Loucy (cell line): ENCODE measurements at regions not wholly inside any gene's neighbourhood (a gene's known extent, or its start where the extent isn't known, plus 50 kb on each side); places are given as distances from the start of the nearest gene placed in this dataset.

ENCODE experiments used
- H2AFZ ChIP-seq: fragments of 200-600 bp; sonication (generic); 2 replicates; pipeline ENCODE4 v1.6.0; 2016; ENCODE audit warnings: antibody characterized with exemption, mild to moderate bottlenecking, low read length, moderate library complexity
- H3F3A ChIP-seq: fragments of 200-600 bp; 2 replicates; pipeline ENCODE4 v1.6.0; 2016; ENCODE audit warnings: antibody characterized with exemption, low read depth, mild to moderate bottlenecking
- H3K27me3 ChIP-seq: fragments of 200-600 bp; sonication (generic); 2 replicates; pipeline ENCODE4 v1.6.1; 2014; ENCODE audit warnings: low read length, mild to moderate bottlenecking; ENCODE audit not compliant: insufficient read depth, poor library complexity, severe bottlenecking
- H3K36me3 ChIP-seq: fragments of 200-600 bp; sonication (generic); 2 replicates; pipeline ENCODE4 v1.6.1; 2016; ENCODE audit warnings: low read length; ENCODE audit not compliant: insufficient read depth
- H3K4me1 ChIP-seq: fragments of 200-600 bp; sonication (generic); 2 replicates; pipeline ENCODE4 v1.5.1; 2014; ENCODE audit warnings: low read length, mild to moderate bottlenecking; ENCODE audit not compliant: insufficient read depth, poor library complexity, severe bottlenecking
- H3K4me2 ChIP-seq: fragments of 200-600 bp; sonication (generic); 2 replicates; pipeline ENCODE4 v1.6.0; 2014; ENCODE audit warnings: antibody characterized with exemption, low read length, low read depth, mild to moderate bottlenecking; ENCODE audit not compliant: poor library complexity, severe bottlenecking
- H3K4me3 ChIP-seq: fragments of 200-600 bp; sonication (generic); 2 replicates; pipeline ENCODE4 v1.5.1; 2014; ENCODE audit warnings: low read length, mild to moderate bottlenecking, mixed read lengths; ENCODE audit not compliant: poor library complexity, severe bottlenecking
- H3K79me2 ChIP-seq: fragments of 200-600 bp; sonication (generic); 2 replicates; pipeline ENCODE4 v1.6.1; 2014; ENCODE audit warnings: low read length; ENCODE audit not compliant: insufficient read depth
- H3K9ac ChIP-seq: fragments of 200-600 bp; sonication (generic); 2 replicates; pipeline ENCODE4 v1.6.0; 2014; ENCODE audit warnings: mild to moderate bottlenecking, low read depth, low read length, moderate library complexity; ENCODE audit not compliant: poor library complexity, severe bottlenecking
- H3K9me2 ChIP-seq: fragments of 200-600 bp; sonication (generic); replicated peaks from 2 replicates; pipeline ENCODE4 v1.6.1; 2016; ENCODE audit warnings: low read depth, low read length, mixed read lengths
- H3K9me3 ChIP-seq: fragments of 200-600 bp; sonication (generic); 2 replicates; pipeline ENCODE4 v1.6.1; 2014; ENCODE audit warnings: mild to moderate bottlenecking, antibody characterized with exemption, low read length, low read depth; ENCODE audit not compliant: insufficient read depth
- H4K20me1 ChIP-seq: fragments of 200-600 bp; sonication (generic); 2 replicates; pipeline ENCODE4 v1.6.0; 2014; ENCODE audit warnings: antibody characterized with exemption, low read length, mild to moderate bottlenecking; ENCODE audit not compliant: insufficient read depth, poor library complexity, severe bottlenecking
- EZH2phosphoT487 ChIP-seq: fragments of 200-600 bp; IDR thresholded peaks from 2 replicates; pipeline ENCODE4 v1.6.1; 2018; ENCODE audit warnings: antibody characterized with exemption, mild to moderate bottlenecking, moderate library complexity, borderline replicate concordance
- TF ChIP-seq, protein P1 (sequence below): fragments of 200-600 bp; sonication (generic); conservative IDR thresholded peaks from 2 replicates; pipeline ENCODE4 v1.5.1; 2014; ENCODE audit warnings: mild to moderate bottlenecking, antibody characterized with exemption, low read length

DNA sequence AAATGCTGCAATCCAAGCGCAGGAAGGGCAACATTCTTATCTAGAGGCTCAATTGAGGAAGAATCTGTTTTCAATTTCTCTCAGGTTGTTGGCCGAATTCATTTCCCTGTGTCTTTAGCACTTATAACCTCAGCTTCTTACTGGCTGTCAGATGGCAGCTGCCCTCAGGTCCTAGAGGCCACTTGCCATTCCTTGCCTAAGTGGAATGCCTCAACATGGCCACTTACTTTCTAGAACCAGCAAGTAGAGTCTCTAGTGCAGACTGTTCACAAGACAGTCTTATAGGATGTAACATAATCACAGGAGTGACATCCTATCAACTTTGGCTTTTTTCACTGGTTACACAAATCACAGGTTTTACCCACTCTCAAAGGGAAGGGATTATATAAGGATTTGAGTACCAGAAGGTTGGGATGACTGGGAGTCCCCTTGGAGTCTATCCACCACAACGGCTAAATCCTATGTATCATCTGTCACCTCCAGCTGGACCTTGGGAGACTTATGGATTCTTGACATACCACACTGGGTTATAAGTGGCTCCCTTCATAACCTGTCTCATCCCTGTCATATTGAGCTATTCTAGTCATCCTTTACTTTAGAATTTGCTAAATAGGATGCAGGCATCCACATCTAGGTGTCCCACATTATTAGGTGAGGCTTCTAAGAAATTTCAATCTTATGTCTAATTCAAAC is 297.9 kb upstream of the CTSO start:
- Histone ChIP-seq H4K20me1 (no peaks in the 10 kb centered on the region), H3K79me2 (no peaks in the 10 kb centered on the region), H3K9ac (no peak overlapping the region), H3K36me3 (no peaks in the 10 kb centered on the region), H2AFZ (no peak overlapping the region), H3K4me3 (no peak overlapping the region), H3K27me3 (no peaks in the 10 kb centered on the region), H3K9me2 (no peaks in the 10 kb centered on the region), H3F3A (no peaks in the 10 kb centered on the region), H3K4me2 (no peak overlapping the region), H3K9me3 (no peaks in the 10 kb centered on the region), H3K4me1 (no peaks in the 10 kb centered on the region)
- no peak for TF ChIP-seq EZH2phosphoT487
- TF ChIP-seq, protein P1, sequence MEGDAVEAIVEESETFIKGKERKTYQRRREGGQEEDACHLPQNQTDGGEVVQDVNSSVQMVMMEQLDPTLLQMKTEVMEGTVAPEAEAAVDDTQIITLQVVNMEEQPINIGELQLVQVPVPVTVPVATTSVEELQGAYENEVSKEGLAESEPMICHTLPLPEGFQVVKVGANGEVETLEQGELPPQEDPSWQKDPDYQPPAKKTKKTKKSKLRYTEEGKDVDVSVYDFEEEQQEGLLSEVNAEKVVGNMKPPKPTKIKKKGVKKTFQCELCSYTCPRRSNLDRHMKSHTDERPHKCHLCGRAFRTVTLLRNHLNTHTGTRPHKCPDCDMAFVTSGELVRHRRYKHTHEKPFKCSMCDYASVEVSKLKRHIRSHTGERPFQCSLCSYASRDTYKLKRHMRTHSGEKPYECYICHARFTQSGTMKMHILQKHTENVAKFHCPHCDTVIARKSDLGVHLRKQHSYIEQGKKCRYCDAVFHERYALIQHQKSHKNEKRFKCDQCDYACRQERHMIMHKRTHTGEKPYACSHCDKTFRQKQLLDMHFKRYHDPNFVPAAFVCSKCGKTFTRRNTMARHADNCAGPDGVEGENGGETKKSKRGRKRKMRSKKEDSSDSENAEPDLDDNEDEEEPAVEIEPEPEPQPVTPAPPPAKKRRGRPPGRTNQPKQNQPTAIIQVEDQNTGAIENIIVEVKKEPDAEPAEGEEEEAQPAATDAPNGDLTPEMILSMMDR: no peak

DNA sequence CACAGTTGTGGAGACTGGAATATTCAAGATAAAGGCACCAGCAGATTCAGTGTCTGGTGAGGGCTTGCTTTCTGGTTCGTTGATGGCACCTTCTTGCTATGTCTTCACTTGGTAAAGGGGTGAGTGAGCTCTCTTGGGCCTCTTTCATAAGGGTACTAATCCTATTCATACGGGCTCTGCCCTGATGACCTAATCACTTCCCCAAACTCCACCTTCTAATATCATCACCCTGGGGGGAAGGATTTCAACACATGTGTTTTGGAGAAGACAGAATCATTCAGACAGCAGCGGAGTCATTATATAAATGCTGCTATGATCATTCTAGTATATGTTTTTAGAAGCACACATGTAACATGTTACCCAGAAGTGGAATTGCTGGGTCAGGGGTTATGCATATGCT is 295.3 kb upstream of the CTSO start:
- no peaks in the 10 kb centered on the region for H3K27me3 ChIP-seq
- H3K9ac ChIP-seq: no peak overlapping the region
- no peaks in the 10 kb centered on the region for H3K4me1 ChIP-seq
- no peaks in the 10 kb centered on the region for H3K9me3 ChIP-seq
- TF ChIP-seq EZH2phosphoT487: no peak
- TF ChIP-seq, protein P1: no peak
- H3K9me2 ChIP-seq: no peaks in the 10 kb centered on the region
- H3K4me2 ChIP-seq: no peak overlapping the region
- no peaks in the 10 kb centered on the region for H3K79me2 ChIP-seq
- H3K36me3 ChIP-seq: no peaks in the 10 kb centered on the region
- no peak overlapping the region for H3K4me3 ChIP-seq
- no peaks in the 10 kb centered on the region for H3F3A ChIP-seq
- no peaks in the 10 kb centered on the region for H4K20me1 ChIP-seq
- no peak overlapping the region for H2AFZ ChIP-seq

DNA sequence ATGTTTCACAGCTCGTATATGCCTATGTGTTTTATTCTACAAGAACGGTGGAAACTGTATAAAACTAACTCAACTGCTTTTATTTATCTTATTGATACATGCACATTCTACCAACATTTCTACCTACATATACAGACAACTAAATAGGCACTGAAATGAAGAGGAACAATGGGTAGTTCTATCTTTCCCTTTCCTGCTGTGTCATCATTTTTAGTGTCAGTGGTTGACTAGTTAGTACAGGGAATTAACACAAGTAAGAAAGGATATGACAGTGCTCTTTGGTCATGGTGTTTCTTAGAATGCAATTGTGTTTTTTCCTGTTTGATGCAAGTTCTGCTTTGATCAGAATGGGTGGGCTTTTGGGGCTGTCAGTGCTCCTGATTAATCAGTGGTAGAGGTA is 293.8 kb upstream of the CTSO start:
- no peaks in the 10 kb centered on the region for H3K27me3 ChIP-seq
- no peaks in the 10 kb centered on the region for H3K4me1 ChIP-seq
- no peak overlapping the region for H3K4me3 ChIP-seq
- H3F3A ChIP-seq: no peaks in the 10 kb centered on the region
- H3K9me2 ChIP-seq: no peaks in the 10 kb centered on the region
- H3K9me3 ChIP-seq: no peaks in the 10 kb centered on the region
- H2AFZ ChIP-seq: no peak overlapping the region
- no peak overlapping the region for H3K9ac ChIP-seq
- H4K20me1 ChIP-seq: no peaks in the 10 kb centered on the region
- H3K36me3 ChIP-seq: no peaks in the 10 kb centered on the region
- H3K4me2 ChIP-seq: no peak overlapping the region
- TF ChIP-seq EZH2phosphoT487: no peak
- TF ChIP-seq, protein P1: no peak
- no peaks in the 10 kb centered on the region for H3K79me2 ChIP-seq
